K562 (cell line): ENCODE measurements at regions not wholly inside any gene's neighbourhood (a gene's known extent, or its start where the extent isn't known, plus 50 kb on each side); places are given as distances from the start of the nearest gene placed in this dataset.

Source experiments
- JUNB ChIP-seq: fragments of 450-650 bp; formaldehyde crosslinking; conservative IDR thresholded peaks from 2 replicates; pipeline ENCODE4 v1.4.0; 2020; ENCODE audit warnings: mild to moderate bottlenecking
- NCOR1 ChIP-seq: fragments of 450-650 bp; IDR thresholded peaks from 2 replicates; pipeline ENCODE4 v1.6.1; 2016; ENCODE audit warnings: mild to moderate bottlenecking, moderate library complexity
- RNF2 ChIP-seq: sonication (generic); IDR thresholded peaks from 2 replicates; pipeline ENCODE4 v1.6.1; 2016
- ZNF253 ChIP-seq: fragments of 250-450 bp; sonication (Bioruptor Pico); conservative IDR thresholded peaks from 2 replicates; pipeline ENCODE4 v1.6.1; 2021; ENCODE audit warnings: mild to moderate bottlenecking
- ZNF311 ChIP-seq: fragments of 250-450 bp; sonication (Bioruptor Pico); IDR thresholded peaks from 2 replicates; pipeline ENCODE4 v1.4.0; 2020; ENCODE audit warnings: mild to moderate bottlenecking, moderate library complexity
- ZNF384 ChIP-seq: IDR thresholded peaks from 2 replicates; pipeline ENCODE4 v1.6.1; 2012; ENCODE audit warnings: low read depth, low read length, improper control_type of control experiment
- TF ChIP-seq, protein P1 (sequence below): fragments of 450-650 bp; formaldehyde crosslinking; IDR thresholded peaks from 2 replicates; pipeline ENCODE4 v1.4.0; 2020; ENCODE audit warnings: mild to moderate bottlenecking, mixed read lengths
- TF ChIP-seq, protein P2 (sequence below), 3 experiments: IDR thresholded peaks in 2 of 3; conservative IDR thresholded peaks in 1 of 3; 2 replicates each; pipeline ENCODE4 v1.5.1; 2011 to 2012; ENCODE audit warnings: low read length in 3 of 3, mild to moderate bottlenecking in 3 of 3, control low read depth in 2 of 3, improper control_type of control experiment in 1 of 3, inconsistent platforms in 1 of 3, low read depth in 1 of 3, mixed read lengths in 1 of 3, moderate library complexity in 1 of 3; ENCODE audit not compliant: insufficient read depth in 2 of 3

DNA sequence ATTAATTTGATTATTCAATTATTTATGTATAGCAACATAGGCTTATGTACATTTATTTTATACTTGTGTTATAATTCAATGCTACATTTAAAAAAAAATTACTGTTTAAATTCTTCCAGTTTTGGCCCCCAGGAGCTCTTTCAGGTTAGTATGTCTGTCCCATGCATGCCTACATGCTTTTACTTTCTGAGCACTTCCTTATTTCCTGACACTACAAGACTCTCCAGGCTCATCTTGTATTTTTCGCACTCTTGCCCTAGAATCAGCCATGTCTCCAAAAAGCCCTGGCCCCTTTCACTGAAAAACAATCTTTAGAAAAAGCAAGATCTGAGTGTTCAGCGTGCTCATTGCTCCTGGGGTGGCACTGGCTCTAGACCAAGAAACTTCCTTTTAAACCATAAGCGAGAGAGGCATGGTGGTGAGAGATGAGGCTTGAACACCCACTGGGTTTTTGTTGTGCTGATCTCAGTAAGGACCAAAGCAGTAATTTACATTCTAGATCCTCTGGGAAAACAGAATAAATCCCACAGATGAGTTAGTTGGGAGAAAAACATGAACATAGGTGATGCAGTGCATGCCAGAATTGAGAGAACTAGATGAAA is 95.0 kb downstream of the SLC30A10 start:
- TF ChIP-seq ZNF311 (CRISPR knock-in tag): no peak
- TF ChIP-seq NCOR1: no peak
- no peak for TF ChIP-seq JUNB
- TF ChIP-seq, protein P1, sequence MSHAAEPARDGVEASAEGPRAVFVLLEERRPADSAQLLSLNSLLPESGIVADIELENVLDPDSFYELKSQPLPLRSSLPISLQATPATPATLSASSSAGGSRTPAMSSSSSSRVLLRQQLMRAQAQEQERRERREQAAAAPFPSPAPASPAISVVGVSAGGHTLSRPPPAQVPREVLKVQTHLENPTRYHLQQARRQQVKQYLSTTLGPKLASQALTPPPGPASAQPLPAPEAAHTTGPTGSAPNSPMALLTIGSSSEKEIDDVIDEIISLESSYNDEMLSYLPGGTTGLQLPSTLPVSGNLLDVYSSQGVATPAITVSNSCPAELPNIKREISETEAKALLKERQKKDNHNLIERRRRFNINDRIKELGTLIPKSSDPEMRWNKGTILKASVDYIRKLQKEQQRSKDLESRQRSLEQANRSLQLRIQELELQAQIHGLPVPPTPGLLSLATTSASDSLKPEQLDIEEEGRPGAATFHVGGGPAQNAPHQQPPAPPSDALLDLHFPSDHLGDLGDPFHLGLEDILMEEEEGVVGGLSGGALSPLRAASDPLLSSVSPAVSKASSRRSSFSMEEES (CRISPR knock-in tag): no peak
- no peak for TF ChIP-seq ZNF253
- TF ChIP-seq, protein P2, sequence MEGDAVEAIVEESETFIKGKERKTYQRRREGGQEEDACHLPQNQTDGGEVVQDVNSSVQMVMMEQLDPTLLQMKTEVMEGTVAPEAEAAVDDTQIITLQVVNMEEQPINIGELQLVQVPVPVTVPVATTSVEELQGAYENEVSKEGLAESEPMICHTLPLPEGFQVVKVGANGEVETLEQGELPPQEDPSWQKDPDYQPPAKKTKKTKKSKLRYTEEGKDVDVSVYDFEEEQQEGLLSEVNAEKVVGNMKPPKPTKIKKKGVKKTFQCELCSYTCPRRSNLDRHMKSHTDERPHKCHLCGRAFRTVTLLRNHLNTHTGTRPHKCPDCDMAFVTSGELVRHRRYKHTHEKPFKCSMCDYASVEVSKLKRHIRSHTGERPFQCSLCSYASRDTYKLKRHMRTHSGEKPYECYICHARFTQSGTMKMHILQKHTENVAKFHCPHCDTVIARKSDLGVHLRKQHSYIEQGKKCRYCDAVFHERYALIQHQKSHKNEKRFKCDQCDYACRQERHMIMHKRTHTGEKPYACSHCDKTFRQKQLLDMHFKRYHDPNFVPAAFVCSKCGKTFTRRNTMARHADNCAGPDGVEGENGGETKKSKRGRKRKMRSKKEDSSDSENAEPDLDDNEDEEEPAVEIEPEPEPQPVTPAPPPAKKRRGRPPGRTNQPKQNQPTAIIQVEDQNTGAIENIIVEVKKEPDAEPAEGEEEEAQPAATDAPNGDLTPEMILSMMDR (IDR thresholded peaks at IDR 0.05 in 2 of 3, conservative IDR thresholded peaks at IDR 0.05 in 1 of 3; ENCODE audit: insufficient read depth in 2 of 3, low read depth in 1 of 3, low read length in 3 of 3): no peak
- no peak for TF ChIP-seq ZNF384
- TF ChIP-seq RNF2: no peak
